ENCODE measurements at regions not wholly inside any gene's neighbourhood (a gene's known extent, or its start where the extent isn't known, plus 50 kb on each side); places are given as distances from the start of the nearest gene placed in this dataset.

DNA sequence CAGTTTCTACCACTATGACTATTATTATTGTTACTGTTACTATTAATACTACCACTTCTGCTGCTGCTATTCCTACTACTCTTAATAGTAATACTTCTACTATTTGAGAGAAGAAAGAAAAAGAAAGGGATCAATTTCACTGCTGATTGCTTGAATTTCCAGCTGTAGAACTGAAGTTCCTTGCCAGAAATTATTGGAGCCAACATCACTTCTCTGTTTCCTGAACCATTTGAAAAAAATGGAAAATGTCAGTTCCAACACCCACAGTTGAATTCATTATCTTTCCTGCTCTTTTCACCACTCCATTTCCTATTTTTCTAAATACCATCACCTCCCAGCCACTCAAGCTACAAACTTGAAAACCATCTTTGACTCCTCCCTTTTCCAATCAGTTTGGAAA lies 54.1 kb upstream of the PIK3C2G start:
- no peak for DNase-seq (ENCODE audit: low spot score)

DNA sequence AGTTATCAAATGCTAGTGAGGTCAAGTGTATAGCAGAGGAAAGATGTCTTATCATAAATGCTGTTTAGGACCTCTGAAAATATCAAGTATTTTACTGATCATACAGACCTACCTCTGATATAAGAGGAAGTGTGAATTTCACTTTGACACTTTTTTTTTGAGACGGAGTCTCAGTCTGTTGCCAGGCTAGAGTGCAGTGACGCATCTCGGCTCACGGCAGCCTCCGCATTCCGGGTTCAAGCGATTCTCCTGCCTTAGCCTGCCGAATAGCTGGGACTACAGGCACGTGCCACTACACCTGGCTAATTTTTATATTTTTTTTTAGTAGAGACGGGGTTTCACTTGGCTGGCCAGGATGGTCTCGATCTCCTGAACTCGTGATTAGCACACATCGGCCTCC lies 55.1 kb upstream of the PIK3C2G start:
- DNase-seq (ENCODE audit: low spot score), result no peak

DNA sequence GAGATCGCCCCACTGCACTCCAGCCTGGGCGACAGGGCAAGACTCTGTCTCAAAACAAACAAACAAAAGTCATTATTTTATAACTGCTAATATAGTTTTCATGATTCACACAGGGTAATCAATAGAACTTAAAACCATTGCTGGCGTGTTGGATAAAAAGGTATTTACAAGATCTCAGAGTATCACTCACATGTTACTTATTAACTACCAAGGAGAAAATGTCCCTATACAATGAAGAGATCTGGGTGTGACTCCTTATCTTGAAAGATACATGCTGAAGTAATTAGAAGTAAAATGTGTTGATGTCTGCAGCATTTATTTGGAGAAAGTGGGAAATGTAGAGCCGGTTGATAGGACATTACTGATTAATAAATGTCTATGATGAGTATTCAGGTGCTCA lies 57.3 kb upstream of the PIK3C2G start:
- DNase-seq (ENCODE audit: low spot score), result no peak

DNA sequence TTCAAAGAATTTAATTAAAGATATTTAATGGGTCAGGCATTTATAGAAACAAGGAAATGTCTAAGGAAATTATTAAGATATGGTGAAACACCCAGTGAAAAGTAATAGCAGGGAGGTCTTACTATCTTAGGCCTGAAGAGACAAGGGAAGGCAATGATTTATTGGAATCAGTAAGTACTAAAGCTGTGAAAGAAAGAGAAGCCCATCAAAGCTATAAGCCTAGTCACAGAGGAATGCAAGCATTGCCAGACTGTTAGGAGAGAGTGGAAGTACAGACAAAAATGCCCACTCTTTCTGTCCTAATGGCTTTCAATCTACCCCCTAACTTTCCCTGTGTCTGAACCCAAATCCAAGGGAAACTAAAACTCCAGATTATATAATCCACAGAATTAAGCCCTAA lies 69.2 kb upstream of the PIK3C2G start:
- no peak for DNase-seq (ENCODE audit: low spot score)

DNA sequence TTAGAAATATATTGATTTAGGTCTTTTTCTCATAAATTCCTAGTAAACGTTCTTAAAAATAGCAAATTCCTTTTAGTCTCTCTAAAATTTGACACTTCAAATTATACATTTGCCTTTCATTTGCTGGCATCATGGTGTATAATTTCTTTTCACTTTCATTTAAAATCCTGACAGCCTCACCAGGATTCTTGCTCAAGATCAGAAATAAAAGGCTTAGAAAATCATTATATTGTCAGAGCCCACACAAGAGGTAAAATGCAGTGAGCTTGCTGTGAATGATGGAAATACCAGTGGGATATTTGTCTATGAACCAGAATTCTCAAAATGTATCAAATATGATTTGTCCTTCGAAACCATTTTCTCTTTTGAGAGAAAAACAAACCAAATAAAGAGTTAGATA lies 78.2 kb upstream of the PIK3C2G start:
- no peak for DNase-seq (ENCODE audit: low spot score)

DNA sequence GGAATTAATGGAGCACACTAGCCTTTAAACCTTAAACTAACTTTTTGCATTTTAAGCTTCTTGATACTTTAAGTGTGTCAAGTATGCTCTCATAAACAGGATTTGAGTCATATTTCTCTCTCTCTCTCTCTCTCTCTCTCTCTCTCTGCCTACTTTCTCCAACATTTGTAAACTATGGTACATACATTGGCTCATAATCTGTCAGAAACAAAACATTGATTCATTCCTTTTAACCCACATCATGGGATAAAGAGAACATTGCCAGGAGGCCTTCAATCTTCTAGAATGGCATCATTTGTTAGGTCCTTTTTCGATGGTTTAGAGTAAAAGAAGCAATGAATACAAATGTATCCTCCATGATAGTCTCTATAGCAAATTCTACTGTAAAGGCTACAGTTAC lies 81.6 kb upstream of the RERGL start:
- DNase-seq (ENCODE audit: low spot score), result no peak

- DNase-seq (ENCODE audit: low spot score), result no peak
These were observed 78.0 kb upstream of the RERGL start for GRCh38 chr12:18168016-18168415.

DNA sequence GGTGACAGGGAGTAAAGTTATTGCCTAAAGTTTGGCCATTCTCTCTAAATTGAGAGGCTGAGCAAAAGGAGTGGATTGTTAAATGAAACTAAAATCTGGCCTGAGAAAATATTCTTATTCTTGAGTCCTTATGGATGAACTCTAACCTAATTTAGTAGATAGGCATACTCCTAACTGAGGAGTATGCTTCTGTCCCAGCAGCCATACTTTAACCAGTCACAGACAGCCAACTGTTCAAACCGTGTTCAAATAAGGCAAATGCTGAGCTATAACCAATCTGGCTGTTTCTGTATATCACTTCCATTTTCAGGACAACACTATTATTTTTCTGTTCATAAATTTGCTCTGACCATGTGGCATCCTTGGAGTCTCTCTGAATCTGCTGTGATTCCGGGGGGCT lies 75.9 kb upstream of the RERGL start:
- no peak for DNase-seq (ENCODE audit: low spot score)

DNA sequence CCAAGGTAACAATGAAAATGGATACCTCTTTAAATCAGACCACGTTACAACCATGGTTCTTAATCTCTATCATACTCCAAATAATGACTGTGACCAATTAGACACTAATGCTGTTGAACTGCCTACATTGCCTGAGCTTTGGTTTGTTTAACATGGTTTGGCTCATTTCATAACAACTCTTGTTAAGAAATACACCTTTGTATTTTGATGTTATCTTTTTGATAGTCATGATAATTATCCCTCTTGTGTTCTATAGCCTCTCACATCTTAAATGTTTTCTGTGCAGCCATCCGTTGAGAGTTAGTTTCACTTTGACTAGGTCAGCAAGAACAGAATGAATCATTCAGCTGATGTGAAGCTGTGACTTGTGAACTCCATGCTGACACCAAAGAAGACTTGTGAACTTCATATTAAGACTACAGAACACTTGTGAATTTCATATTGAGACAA lies 75.5 kb upstream of the RERGL start:
- DNase-seq (ENCODE audit: low spot score), result no peak

- no peak for DNase-seq (ENCODE audit: low spot score)
These were observed 70.9 kb upstream of the RERGL start for GRCh38 chr12:18160901-18161300.

GRCh38 chr12:18158774-18159557 lies 69.0 kb upstream of the RERGL start:
- DNase-seq (ENCODE audit: low spot score), result no peak

- no peak for DNase-seq (ENCODE audit: low spot score)
These were observed 63.8 kb upstream of the RERGL start for GRCh38 chr12:18153826-18154225.

GRCh38 chr12:18151036-18151435 lies 61.0 kb upstream of the RERGL start:
- DNase-seq (ENCODE audit: low spot score), result no peak

DNA sequence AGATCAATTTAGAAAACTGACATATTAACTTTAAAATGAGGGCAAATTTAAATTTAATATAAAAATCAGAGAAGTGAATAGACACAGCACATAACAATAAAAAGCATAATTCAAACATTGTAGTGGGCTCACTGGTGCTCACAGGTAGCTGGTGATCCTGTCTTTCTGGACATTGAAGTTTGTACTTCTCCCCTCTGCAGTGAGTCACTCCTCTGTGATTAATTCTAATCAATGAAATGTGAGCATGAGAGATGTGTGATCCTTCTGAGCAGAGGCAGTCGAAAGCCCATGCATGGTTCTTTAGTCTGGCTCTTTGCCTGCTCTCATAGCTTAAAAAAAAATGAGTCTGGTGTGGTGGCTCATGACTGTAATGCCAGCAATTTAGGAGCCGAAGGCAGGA lies 59.0 kb upstream of the RERGL start:
- peak; percentile 52 for DNase-seq (ENCODE audit: low spot score)

DNA sequence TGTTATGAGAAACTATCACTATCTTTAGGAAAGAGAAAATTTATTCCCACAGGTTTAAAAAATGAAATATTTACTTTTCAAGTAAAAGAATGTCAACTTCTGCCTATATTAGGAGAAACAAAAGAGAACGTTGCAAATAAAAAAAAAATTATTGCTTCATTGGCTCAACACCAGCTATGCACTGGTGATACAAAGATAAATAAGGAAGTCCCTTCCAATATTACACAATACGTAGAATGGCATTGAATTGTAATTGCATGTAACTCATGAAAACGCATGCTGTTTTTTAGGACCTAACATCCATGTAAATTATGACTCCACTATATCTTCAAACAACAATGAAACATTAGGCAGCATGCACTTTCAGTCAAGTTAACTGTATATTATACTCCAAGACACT lies 56.4 kb upstream of the RERGL start:
- DNase-seq (ENCODE audit: low spot score), result no peak

DNA sequence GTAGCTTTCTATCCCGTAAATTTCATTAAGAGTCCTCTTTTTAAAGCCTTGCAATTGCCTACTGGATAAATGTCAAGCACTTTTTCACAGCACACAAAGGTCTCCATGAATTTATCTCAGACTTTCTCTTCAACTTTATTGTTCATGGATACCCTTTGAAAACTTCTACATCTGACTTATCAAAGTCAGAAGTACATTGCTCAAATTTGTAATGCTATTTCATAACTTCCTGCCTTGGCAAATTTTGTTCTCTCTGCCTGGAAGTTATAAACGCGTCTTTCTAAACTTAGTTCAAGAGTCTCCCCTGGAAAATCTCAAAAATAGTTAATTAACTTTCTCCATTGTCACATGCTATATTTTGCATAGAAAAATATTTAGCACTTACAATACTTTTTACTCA lies 55.9 kb upstream of the RERGL start:
- no peak for DNase-seq (ENCODE audit: low spot score)

GRCh38 chr12:18141048-18141982 lies 51.3 kb upstream of the RERGL start:
- no peak for DNase-seq (ENCODE audit: low spot score)

DNA sequence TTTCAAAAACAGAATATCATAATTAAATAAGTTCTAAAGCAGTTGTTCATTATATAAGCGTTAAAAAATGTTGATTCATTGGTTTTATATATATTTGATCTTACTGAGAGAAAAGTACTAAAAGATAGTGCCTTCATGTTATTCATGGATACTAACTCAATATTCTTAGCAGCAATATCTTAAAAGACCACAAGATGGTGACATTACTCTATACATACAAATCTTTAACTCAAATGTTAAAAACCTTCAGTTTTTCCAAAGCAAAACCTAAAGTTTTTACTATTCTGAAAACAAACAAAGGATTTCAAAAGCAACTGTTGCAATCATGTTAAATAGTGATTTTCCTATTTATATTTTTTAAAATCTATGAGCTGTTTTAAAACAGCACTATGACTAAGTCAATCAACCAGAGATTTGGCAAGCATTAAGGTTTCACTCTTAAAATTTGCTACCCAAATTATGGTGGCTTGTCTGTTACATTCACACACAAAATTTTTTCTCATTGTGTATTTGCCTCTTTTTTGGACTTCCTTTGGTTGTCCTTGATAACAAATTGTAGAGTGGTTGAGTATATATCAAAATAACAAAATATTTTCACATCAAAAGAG lies 50.1 kb upstream of the RERGL start:
- no peak for DNase-seq (ENCODE audit: low spot score)

All from mucosa of gallbladder (tissue), 1 donor.